ENCODE measurements at regions not wholly inside any gene's neighbourhood (a gene's known extent, or its start where the extent isn't known, plus 50 kb on each side); places are given as distances from the start of the nearest gene placed in this dataset.

DNA sequence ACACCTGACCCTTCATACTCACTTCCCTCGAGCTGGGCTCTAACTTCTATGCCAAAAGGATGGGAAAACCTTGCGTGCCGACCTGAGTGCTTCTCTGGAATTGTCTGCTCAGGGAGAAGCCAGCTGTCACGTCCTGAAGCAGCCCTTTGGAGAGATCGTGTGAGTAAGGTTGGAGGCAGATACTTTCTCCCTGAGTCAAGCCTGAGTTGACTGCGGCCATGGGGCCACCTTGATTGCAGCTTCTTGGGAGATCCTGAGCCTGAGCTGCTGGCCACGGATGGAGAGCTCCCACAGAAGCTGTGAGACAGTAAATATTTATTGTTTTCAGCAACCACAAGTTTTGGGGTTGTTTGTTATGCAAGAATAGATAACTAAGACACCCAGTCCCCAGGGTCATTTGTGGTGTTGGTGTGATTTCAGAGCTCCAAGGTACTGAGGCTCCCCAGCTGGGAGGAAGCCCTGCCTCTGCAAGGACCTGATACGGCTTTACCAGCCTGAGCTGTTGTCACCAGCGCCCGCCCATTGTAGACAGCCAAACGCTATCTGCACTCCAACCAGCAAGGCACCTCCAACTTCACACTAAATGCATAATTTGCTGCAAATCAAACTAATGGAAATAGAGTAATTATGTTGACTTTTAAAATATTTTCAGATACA is 531.6 kb downstream of the PTPRU start:
- DNase-seq (ENCODE audit: low read depth), result no peak
- no peak overlapping the region for H3K4me3 ChIP-seq (ENCODE audit: low read depth, low read length)
- H3K27me3 ChIP-seq (ENCODE audit: control insufficient read depth, insufficient read depth, low read length), result peaks cover 16% of the 10 kb centered on the region
- H3K36me3 ChIP-seq (ENCODE audit: control insufficient read depth, insufficient read depth, low read length), result no peaks in the 10 kb centered on the region
- TF ChIP-seq, protein P1, sequence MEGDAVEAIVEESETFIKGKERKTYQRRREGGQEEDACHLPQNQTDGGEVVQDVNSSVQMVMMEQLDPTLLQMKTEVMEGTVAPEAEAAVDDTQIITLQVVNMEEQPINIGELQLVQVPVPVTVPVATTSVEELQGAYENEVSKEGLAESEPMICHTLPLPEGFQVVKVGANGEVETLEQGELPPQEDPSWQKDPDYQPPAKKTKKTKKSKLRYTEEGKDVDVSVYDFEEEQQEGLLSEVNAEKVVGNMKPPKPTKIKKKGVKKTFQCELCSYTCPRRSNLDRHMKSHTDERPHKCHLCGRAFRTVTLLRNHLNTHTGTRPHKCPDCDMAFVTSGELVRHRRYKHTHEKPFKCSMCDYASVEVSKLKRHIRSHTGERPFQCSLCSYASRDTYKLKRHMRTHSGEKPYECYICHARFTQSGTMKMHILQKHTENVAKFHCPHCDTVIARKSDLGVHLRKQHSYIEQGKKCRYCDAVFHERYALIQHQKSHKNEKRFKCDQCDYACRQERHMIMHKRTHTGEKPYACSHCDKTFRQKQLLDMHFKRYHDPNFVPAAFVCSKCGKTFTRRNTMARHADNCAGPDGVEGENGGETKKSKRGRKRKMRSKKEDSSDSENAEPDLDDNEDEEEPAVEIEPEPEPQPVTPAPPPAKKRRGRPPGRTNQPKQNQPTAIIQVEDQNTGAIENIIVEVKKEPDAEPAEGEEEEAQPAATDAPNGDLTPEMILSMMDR (IDR thresholded peaks at IDR 0.05; ENCODE audit: insufficient read depth, low read length, poor library complexity, severe bottlenecking), result no peak

DNA sequence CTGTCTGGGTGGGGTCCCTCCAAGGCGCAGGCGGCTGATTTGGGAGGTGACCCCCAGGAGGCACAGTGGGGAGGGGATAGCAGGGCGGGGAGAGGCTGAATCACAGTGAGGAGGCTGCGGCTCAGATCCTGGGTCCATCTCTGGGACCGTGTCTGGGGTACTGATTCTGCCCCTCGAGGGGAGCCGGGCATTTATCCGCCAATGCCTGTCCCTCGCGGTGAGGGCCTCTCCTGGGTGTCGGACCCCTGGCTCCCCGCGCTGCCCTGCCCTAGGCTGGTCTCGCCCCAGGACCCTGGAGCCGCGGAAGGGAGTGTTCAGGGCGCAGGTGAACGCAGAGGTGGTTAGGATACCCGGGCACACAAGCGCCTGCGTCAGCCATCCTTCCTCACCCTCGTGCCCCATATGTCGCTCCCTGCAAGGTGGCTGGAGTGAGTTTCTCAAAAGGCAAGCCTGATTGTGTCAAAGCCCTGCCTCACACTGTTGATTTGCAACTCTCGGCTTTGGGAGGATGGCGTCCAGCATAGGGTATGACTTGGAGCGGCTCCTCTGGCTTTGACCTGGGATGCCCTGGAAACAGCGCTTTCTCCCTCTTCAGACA is 530.9 kb downstream of the PTPRU start:
- no peak overlapping the region for H3K4me3 ChIP-seq (ENCODE audit: low read depth, low read length)
- H3K36me3 ChIP-seq (ENCODE audit: control insufficient read depth, insufficient read depth, low read length), result no peaks in the 10 kb centered on the region
- no peak for DNase-seq (ENCODE audit: low read depth)
- H3K27me3 ChIP-seq (ENCODE audit: control insufficient read depth, insufficient read depth, low read length), result peaks cover 16% of the 10 kb centered on the region
- TF ChIP-seq, protein P1 (IDR thresholded peaks at IDR 0.05; ENCODE audit: insufficient read depth, low read length, poor library complexity, severe bottlenecking), result no peak

GRCh38 chr1:29762635-29763034 is 526.3 kb downstream of the PTPRU start:
- H3K4me3 ChIP-seq (ENCODE audit: low read depth, low read length), result no peak overlapping the region
- H3K27me3 ChIP-seq (ENCODE audit: control insufficient read depth, insufficient read depth, low read length), result peaks cover 12% of the 10 kb centered on the region
- H3K36me3 ChIP-seq (ENCODE audit: control insufficient read depth, insufficient read depth, low read length), result no peaks in the 10 kb centered on the region
- no peak for DNase-seq (ENCODE audit: low read depth)
- TF ChIP-seq, protein P1 (IDR thresholded peaks at IDR 0.05; ENCODE audit: insufficient read depth, low read length, poor library complexity, severe bottlenecking), result no peak

DNA sequence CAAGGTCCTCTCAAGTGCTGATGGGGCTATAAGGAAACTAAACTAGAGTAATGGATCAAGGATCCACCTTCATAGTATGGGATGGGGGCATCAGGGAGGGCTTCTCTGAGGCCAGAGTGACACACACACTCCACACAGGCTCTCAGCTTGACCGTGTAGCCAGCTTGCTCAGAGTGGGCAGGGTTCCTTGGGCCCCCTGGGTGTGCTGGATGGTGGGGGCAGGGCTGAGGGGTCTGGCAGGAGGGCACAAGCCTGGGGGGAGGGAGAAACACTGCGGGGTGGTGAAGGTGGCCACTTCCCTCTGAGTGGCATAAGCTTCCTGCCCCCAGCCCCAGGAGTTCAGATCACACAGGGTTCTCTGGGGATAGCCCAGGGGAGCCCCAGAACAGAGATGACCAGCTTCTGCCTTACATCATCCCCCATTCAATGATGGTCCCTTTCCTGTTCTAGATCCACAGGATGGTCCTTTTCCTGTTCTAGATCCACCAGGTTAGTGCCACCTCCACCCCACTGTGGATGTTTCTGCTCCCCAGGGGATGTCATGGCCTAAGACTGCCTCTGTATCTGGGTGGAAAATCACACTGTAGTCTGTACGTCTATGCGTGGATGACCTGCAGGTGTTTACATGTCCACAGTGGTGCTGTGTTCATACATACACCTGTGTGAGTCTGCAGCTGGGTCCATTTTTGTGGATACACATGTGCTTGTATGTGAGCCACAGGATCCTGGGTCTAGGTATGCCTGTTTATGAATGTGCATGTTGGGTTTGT is 525.0 kb downstream of the PTPRU start:
- H3K27me3 ChIP-seq (ENCODE audit: control insufficient read depth, insufficient read depth, low read length), result peaks cover 2% of the 10 kb centered on the region
- no peak overlapping the region for H3K4me3 ChIP-seq (ENCODE audit: low read depth, low read length)
- DNase-seq (ENCODE audit: low read depth), result no peak
- TF ChIP-seq, protein P1 (IDR thresholded peaks at IDR 0.05; ENCODE audit: insufficient read depth, low read length, poor library complexity, severe bottlenecking), result no peak
- no peaks in the 10 kb centered on the region for H3K36me3 ChIP-seq (ENCODE audit: control insufficient read depth, insufficient read depth, low read length)

GRCh38 chr1:29760067-29760564 is 523.8 kb downstream of the PTPRU start:
- Histone ChIP-seq H3K27me3 (ENCODE audit: control insufficient read depth, insufficient read depth, low read length) (peaks cover 2% of the 10 kb centered on the region), H3K36me3 (ENCODE audit: control insufficient read depth, insufficient read depth, low read length) (no peaks in the 10 kb centered on the region), H3K4me3 (ENCODE audit: low read depth, low read length) (no peak overlapping the region)
- no peak for DNase-seq (ENCODE audit: low read depth)
- TF ChIP-seq, protein P1 (IDR thresholded peaks at IDR 0.05; ENCODE audit: insufficient read depth, low read length, poor library complexity, severe bottlenecking), result no peak

Data from kidney epithelial cell (primary cell).